IMR-90 (cell line): ENCODE measurements at regions not wholly inside any gene's neighbourhood (a gene's known extent, or its start where the extent isn't known, plus 50 kb on each side); places are given as distances from the start of the nearest gene placed in this dataset.

ENCODE experiments used
- ATAC-seq: fragments of 200-7000 bp; cut with Tn5 transposase; 2 replicates; pipeline ENCODE4 v1.9.1; 2020; ENCODE audit warnings: low read depth, mild to moderate bottlenecking, moderate library complexity
- BruUV-seq: library from RNA; stranded (reverse); fragments of 400-500 nt; replicated peaks from 2 replicates; lab custom pipeline; 2021; lab: Mats Ljungman, UMichigan
- CTCF ChIA-PET: fragments of 300-600 bp; formaldehyde crosslinking; extraction: SDS; loops from one replicate; lab custom pipeline; 2021; ENCODE audit warnings: antibody characterized with exemption; lab: Yijun Ruan, JAX
- POLR2A ChIA-PET: fragments of 300-600 bp; sonication (Branson Sonifier 250); formaldehyde crosslinking; loops from one replicate; lab custom pipeline; 2022; ENCODE audit warnings: antibody characterized with exemption; ENCODE audit not compliant: unreplicated experiment; lab: Charles Lee
- DNase-seq: peaks from one replicate; pipeline ENCODE4 v3.0.0; 2013
- H2AFZ ChIP-seq: replicated peaks from 2 replicates; pipeline ENCODE3; 2013; ENCODE audit warnings: low read length, mild to moderate bottlenecking; ENCODE audit not compliant: poor library complexity
- H2AK5ac ChIP-seq: 2 replicates; pipeline ENCODE4 v1.6.1; 2013; ENCODE audit warnings: low read depth, low read length, inconsistent platforms
- H2AK9ac ChIP-seq: replicated peaks from 2 replicates; pipeline ENCODE3; 2013; ENCODE audit warnings: mild to moderate bottlenecking, low read depth, low read length, moderate library complexity; ENCODE audit not compliant: poor library complexity
- H2BK120ac ChIP-seq: 2 replicates; pipeline ENCODE4 v1.6.1; 2013; ENCODE audit warnings: low read depth, low read length, inconsistent platforms
- H2BK15ac ChIP-seq: 3 replicates; pipeline ENCODE4 v1.6.1; 2013; ENCODE audit warnings: low read depth, low read length, inconsistent platforms
- H2BK20ac ChIP-seq: 2 replicates; pipeline ENCODE4 v1.6.1; 2013; ENCODE audit warnings: low read depth, mild to moderate bottlenecking, inconsistent platforms, low read length, moderate library complexity
- H2BK5ac ChIP-seq: 2 replicates; pipeline ENCODE4 v1.6.1; 2013; ENCODE audit warnings: mild to moderate bottlenecking, low read depth, low read length, inconsistent platforms; ENCODE audit not compliant: poor library complexity, severe bottlenecking
- H3K14ac ChIP-seq: replicated peaks from 2 replicates; pipeline ENCODE4 v1.6.1; 2013; ENCODE audit warnings: low read depth, low read length, inconsistent platforms
- H3K18ac ChIP-seq: 2 replicates; pipeline ENCODE4 v1.6.1; 2013; ENCODE audit warnings: low read depth, low read length, control low read depth
- H3K23ac ChIP-seq: 2 replicates; pipeline ENCODE4 v1.6.1; 2013; ENCODE audit warnings: low read depth, low read length, inconsistent platforms
- H3K27ac ChIP-seq: 2 replicates; pipeline ENCODE4 v1.5.1; 2013; ENCODE audit warnings: mild to moderate bottlenecking, control low read depth, low read length; ENCODE audit not compliant: insufficient read depth
- H3K27me3 ChIP-seq: 2 replicates; pipeline ENCODE4 v1.6.1; 2013; ENCODE audit warnings: low read length; ENCODE audit not compliant: control insufficient read depth, insufficient read depth
- H3K36me3 ChIP-seq: 2 replicates; pipeline ENCODE4 v1.6.1; 2013; ENCODE audit warnings: low read length, mixed read lengths; ENCODE audit not compliant: control insufficient read depth, insufficient read depth
- H3K4ac ChIP-seq: 2 replicates; pipeline ENCODE4 v1.6.1; 2013; ENCODE audit warnings: low read depth, low read length, inconsistent platforms
- H3K4me1 ChIP-seq: 2 replicates; pipeline ENCODE4 v1.6.1; 2013; ENCODE audit warnings: low read length, mixed read lengths; ENCODE audit not compliant: control insufficient read depth, insufficient read depth
- H3K4me2 ChIP-seq: 2 replicates; pipeline ENCODE4 v1.6.1; 2013; ENCODE audit warnings: low read depth, mild to moderate bottlenecking, control low read depth, low read length, moderate library complexity
- H3K4me3 ChIP-seq: 2 replicates; pipeline ENCODE4 v1.5.1; 2013; ENCODE audit warnings: low read depth, mild to moderate bottlenecking, control low read depth, low read length, moderate library complexity; ENCODE audit not compliant: insufficient read depth
- H3K56ac ChIP-seq: 2 replicates; pipeline ENCODE4 v1.6.1; 2013; ENCODE audit warnings: low read length, inconsistent platforms; ENCODE audit not compliant: insufficient read depth; ENCODE audit errors: extremely low read depth
- H3K79me1 ChIP-seq, 2 experiments: 2 replicates each; pipeline ENCODE4 v1.6.1; 2013; ENCODE audit warnings: low read length in 2 of 2, inconsistent platforms in 1 of 2, low read depth in 1 of 2
- H3K9ac ChIP-seq: 2 replicates; pipeline ENCODE4 v1.6.1; 2013; ENCODE audit warnings: low read depth, low read length, control low read depth
- H3K9me1 ChIP-seq: 2 replicates; pipeline ENCODE4 v1.6.1; 2013; ENCODE audit warnings: low read length, inconsistent platforms; ENCODE audit not compliant: insufficient read depth
- H3K9me3 ChIP-seq: 2 replicates; pipeline ENCODE4 v1.6.1; 2013; ENCODE audit warnings: low read length; ENCODE audit not compliant: control insufficient read depth, insufficient read depth
- H4K20me1 ChIP-seq: 2 replicates; pipeline ENCODE4 v1.6.1; 2013; ENCODE audit warnings: low read length, inconsistent platforms; ENCODE audit not compliant: insufficient read depth
- H4K5ac ChIP-seq: 2 replicates; pipeline ENCODE4 v1.6.1; 2013; ENCODE audit warnings: mild to moderate bottlenecking, low read depth, low read length, control low read depth
- H4K8ac ChIP-seq, 2 experiments: 2 replicates each; pipeline ENCODE4 v1.6.1; 2013; ENCODE audit warnings: low read depth in 2 of 2, low read length in 2 of 2, control low read depth in 1 of 2, inconsistent platforms in 1 of 2
- H4K91ac ChIP-seq: 2 replicates; pipeline ENCODE4 v1.6.1; 2013; ENCODE audit warnings: low read depth, low read length, inconsistent platforms; ENCODE audit not compliant: insufficient read depth
- BHLHE40 ChIP-seq: fragments of 150-350 bp; IDR thresholded peaks from 2 replicates; pipeline ENCODE4 v1.6.1; 2016; ENCODE audit warnings: mild to moderate bottlenecking, low read depth, low read length
- CEBPB ChIP-seq: IDR thresholded peaks from 2 replicates; pipeline ENCODE4 v1.6.1; 2012; ENCODE audit warnings: low read depth, low read length, improper control_type of control experiment
- FOS ChIP-seq: fragments of 150-350 bp; IDR thresholded peaks from 2 replicates; pipeline ENCODE4 v1.6.1; 2016; ENCODE audit warnings: low read depth, low read length
- MAFK ChIP-seq: IDR thresholded peaks from 2 replicates; pipeline ENCODE4 v1.6.1; 2012; ENCODE audit warnings: low read depth, low read length, improper control_type of control experiment
- MAZ ChIP-seq: IDR thresholded peaks from 2 replicates; pipeline ENCODE4 v1.6.1; 2012; ENCODE audit warnings: low read depth, mild to moderate bottlenecking, low read length, improper control_type of control experiment, moderate library complexity, borderline replicate concordance
- POLR2A ChIP-seq: IDR thresholded peaks from 2 replicates; pipeline ENCODE4 v1.6.1; 2012; ENCODE audit warnings: mild to moderate bottlenecking, low read depth, low read length
- RFX5 ChIP-seq: IDR thresholded peaks from 2 replicates; pipeline ENCODE4 v1.8.0; 2012; ENCODE audit warnings: low read depth, mild to moderate bottlenecking, low read length, moderate library complexity
- SMC3 ChIP-seq: fragments of 150-350 bp; IDR thresholded peaks from 2 replicates; pipeline ENCODE4 v1.6.1; 2016; ENCODE audit warnings: low read depth, mild to moderate bottlenecking, antibody characterized with exemption, low read length, moderate library complexity
- WGBS, 2 experiments: methylation state at CpG; one replicate each; pipeline versions ENCODE4 v1.1.5 to v1.1.7; 2013; ENCODE audit warnings: missing lambda C conversion rate in 2 of 2; ENCODE audit not compliant: insufficient read length in 1 of 2; ENCODE audit errors: extremely low coverage in 2 of 2; 5-methylcytosine and 5-hydroxymethylcytosine counted together
- dilution Hi-C: fragments of 300-500 bp; cut with HindIII; formaldehyde crosslinking; loops from one replicate; pipeline ENCODE4 v1.14.3; 2018; ENCODE audit warnings: low sequenced_read_pairs; ENCODE audit not compliant: unreplicated experiment
- in situ Hi-C: fragments of 300-500 bp; cut with MboI; formaldehyde crosslinking; loops from 3 replicates; pipeline ENCODE4 v1.14.3; 2019; ENCODE audit warnings: low sequenced_read_pairs, inconsistent platforms, mixed read lengths
- intact Hi-C: fragments of 100-400 bp; cut with micrococcal nuclease; formaldehyde crosslinking; loops from 2 replicates; pipeline ENCODE4 v1.10.0; 2022
- TF ChIP-seq, protein P1 (sequence below): conservative IDR thresholded peaks from 2 replicates; pipeline ENCODE4 v1.5.1; 2012; ENCODE audit warnings: mild to moderate bottlenecking, low read depth, low read length, improper control_type of control experiment

DNA sequence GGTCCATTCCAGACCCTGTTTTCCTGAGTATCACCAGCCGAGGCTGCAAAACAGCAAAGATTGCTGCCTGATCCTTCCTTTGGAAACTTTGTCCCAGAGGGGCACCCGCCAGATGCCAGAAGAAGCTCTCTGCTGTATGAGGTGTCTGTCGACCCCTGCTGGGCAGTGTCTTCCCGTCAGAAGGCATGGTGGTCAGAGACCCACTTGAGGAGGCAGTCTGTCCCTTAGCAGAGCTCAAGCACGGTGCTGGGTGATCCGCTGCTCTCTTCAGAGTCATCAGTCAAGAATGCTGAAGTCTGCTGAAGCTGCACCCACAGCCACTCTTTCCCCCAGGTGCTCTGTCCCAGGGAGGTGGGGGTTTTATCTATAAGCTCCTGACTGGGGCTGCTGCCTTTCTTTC lies 1121.2 kb downstream of the NSUN3 start:
- WGBS, 2 experiments, result no CpG with 5 or more reads among the region's 6 CpGs
- Histone ChIP-seq H4K5ac (no peak overlapping the region), H3K4me1 (no peaks in the 10 kb centered on the region), H3K27me3 (no peaks in the 10 kb centered on the region), H3K27ac (no peak overlapping the region), H3K56ac (no peak overlapping the region), H3K18ac (no peak overlapping the region), H2BK120ac (no peak overlapping the region), H3K14ac (no peak overlapping the region), H3K9ac (no peak overlapping the region), H3K79me1 (no peaks in the 10 kb centered on the region), H4K8ac (no peak overlapping the region), H3K9me3 (peaks cover 3% of the 10 kb centered on the region; the same call in 1 of the 2 replicates), H3K9me1 (no peaks in the 10 kb centered on the region), H4K91ac (no peak overlapping the region), H2AK5ac (no peak overlapping the region), H2BK15ac (no peak overlapping the region), H2AFZ (no peak overlapping the region), H3K23ac (no peak overlapping the region), H3K4ac (no peak overlapping the region), H2BK20ac (no peak overlapping the region), H3K4me3 (no peak overlapping the region), H3K4me2 (no peak overlapping the region), H3K36me3 (no peaks in the 10 kb centered on the region), H2AK9ac (no peak overlapping the region), H2BK5ac (no peak overlapping the region), H4K20me1 (no peaks in the 10 kb centered on the region)
- intact Hi-C loops, result no loop called here
- DNase-seq (no peak), ATAC-seq (no peak)
- POLR2A ChIA-PET, result no interaction called here
- CTCF ChIA-PET, result no interaction called here
- TF ChIP-seq FOS (no peak), SMC3 (no peak), MAFK (no peak), MAZ (no peak), POLR2A (no peak), RFX5 (no peak), CEBPB (no peak), BHLHE40 (no peak)
- TF ChIP-seq, protein P1, sequence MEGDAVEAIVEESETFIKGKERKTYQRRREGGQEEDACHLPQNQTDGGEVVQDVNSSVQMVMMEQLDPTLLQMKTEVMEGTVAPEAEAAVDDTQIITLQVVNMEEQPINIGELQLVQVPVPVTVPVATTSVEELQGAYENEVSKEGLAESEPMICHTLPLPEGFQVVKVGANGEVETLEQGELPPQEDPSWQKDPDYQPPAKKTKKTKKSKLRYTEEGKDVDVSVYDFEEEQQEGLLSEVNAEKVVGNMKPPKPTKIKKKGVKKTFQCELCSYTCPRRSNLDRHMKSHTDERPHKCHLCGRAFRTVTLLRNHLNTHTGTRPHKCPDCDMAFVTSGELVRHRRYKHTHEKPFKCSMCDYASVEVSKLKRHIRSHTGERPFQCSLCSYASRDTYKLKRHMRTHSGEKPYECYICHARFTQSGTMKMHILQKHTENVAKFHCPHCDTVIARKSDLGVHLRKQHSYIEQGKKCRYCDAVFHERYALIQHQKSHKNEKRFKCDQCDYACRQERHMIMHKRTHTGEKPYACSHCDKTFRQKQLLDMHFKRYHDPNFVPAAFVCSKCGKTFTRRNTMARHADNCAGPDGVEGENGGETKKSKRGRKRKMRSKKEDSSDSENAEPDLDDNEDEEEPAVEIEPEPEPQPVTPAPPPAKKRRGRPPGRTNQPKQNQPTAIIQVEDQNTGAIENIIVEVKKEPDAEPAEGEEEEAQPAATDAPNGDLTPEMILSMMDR, result no peak
- in situ Hi-C loops, result no loop called here
- BruUV-seq, result no TSS peak
- dilution Hi-C loops, result no loop called here
